ENCODE measurements at regions not wholly inside any gene's neighbourhood (a gene's known extent, or its start where the extent isn't known, plus 50 kb on each side); places are given as distances from the start of the nearest gene placed in this dataset.
"Not testable (repeated sequence)": the region's sequence is repeated elsewhere in the genome, so short reads cannot be mapped to it uniquely, and the experiment has no call there.

DNA sequence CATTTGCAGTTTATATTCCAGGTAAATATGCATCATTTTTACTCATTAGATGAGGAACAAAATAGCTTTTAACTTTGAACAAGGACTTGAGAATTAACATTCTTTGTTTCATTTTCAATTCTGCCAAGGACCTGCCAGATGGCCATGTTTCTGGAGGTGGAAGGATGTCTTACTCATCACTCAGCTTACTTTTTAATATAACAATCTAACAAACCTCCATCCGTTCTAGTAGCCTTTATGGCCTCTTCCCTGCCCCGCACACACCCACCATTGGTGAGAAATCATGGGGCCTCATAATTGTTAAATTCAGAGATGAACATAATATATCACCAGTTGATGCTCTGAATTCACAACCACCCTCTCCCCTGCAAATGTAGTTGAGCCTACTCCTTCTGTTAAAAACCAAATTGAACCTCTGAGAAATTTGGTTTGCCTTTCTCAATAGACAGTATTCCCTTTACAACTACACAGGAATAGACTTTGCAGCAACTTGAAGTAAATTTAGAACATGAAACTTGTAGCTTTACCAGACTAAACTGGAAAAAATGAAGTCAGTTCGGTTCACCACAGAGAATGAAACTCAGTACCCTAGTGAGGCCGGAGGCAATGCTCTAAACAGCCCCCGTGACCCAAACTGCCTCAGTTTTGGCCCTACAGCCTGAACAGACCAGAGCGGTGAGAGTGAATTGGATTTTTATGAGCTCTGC lies 50.1 kb upstream of the ACSL4 start:
- DNase-seq = no peak

DNA sequence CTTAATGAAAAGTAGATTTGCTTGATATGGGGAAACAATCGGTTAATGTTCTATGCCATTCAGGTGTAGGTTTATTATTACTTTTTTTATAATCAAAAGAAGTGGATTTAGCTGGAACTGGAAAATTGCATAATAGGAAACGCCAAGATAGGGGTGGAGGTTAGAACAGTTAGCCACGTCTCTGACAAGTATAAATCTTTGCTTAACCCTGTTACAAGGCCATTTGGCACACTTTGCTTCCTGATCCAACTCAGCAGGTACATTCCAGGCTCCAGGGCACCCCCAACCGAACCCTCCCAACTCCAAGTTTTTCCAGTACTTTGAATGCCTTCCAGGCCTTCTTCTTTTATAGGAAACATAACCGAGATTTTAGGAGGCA lies 50.6 kb upstream of the ACSL4 start:
- no peak for DNase-seq

DNA sequence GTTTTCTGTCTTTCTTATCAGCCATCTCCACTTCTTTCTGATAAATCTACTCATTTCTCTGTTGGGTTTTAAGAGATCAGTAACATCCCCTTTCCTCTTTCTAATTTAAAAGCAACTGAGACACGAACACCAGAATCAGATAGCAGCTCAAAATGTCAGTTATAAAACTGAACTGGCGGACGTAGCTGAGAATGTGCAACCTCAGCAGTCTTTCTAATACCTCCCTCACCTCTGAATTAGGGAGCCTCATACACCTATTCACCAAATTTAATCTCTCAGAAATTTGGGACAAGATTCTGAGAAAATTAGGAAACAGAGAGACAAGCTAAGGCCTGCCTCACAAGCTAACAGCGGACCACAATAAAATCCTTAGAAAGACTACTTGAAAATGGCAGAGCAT lies 52.0 kb upstream of the ACSL4 start:
- DNase-seq = no peak

DNA sequence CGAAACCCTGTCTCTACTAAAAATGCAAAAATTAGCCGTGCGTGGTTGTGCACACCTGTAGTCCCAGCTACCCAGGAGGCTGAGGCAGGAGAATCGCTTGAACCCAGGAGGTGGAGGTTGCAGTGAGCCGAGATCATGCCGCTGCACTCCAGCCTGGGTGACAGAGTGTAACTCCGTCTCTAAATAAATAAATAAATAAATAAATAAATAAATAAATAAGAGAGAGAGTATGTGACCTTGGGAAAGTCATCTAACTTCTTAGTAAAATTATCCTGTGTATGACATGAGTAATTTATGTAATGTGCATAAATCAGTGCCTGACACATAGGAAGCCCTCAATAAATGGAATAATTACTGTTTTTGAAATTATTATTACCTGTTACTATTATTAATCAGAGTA lies 57.5 kb upstream of the ACSL4 start:
- not testable (repeated sequence) for DNase-seq

DNA sequence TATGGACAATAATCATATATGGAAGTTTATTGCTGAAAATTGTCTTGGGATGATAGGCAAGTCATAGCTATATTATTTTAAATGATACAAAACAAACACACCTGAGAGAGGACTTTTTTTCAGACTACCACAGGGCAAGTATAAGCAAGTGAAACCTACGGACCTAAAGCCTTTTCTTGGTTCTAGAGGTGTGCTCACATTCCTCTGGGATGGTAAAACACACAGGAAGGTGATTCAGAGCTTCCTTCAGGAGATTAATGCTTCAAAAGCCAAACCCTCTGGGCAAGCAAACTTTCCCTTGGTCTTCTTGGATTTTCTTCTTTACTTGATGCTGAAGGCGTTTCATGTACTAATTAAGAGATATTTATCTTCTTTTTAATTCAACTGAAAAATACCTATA lies 60.1 kb upstream of the ACSL4 start:
- no peak for DNase-seq

DNA sequence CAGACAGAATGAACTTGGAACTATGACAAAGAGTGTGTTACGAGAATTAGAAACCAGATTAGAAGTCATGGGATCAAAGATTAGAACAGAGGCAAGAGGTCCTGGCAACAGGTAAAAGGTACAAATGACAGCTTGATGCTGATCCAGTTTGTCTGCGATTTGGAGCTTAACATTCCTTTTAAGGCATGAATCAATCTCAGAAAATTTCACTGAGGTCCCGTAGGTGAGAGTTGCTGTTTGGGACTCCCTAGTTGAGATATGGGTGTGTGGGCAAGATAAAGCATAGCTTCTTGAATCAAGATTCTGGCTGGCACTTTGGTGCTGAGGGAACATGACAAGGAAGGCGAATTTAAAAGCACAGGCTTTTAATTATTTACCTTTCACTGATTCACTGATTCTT lies 62.6 kb upstream of the ACSL4 start:
- no peak for DNase-seq

DNA sequence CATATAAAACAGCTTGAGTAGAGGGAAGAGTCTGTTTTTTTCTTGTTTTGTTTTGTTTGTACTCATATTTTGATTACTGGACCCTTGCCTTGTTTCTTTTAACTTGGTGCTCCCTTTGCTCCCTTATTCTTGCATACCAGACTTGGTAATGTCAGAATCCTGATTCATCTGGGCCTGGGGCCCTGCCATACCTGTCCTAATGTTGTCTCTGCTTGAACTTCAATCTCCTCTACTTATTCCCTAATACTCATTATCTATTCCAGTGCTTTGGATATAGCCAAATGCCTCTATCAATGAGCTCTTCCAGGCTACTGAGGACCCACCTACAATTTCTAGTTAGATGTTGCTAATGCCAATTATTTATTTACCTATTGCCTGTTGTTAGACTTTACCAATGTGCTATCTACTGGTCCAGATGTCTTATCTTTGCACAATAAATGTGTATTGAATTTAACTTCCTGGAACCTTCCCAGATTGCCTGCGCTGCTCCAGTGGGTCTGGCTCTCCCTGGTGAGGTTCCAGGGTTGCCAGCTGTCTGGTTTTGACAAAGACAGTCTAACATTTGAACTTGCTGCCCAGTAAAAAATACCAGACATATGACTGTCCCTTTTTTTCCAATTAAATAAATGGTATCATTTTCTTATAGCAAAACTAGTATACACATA lies 64.4 kb upstream of the ACSL4 start:
- no peak for DNase-seq

DNA sequence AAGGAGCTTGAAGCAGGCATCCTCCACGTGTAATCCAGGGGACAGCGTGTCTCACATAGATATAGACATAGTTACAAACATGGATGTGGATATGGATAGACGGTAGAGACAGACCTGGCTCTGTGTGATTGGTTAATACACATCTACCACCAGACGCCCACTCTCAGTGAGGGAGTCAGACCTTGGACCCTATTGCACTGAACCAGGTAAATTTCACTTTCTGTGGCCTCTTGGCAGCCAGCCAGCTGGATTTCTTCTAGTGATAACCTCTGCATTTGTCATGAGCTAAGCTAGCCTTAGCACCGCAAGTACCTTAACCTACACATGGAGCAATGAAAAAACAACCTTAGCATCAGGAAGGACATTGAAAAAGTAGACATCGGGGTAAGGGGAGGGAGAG lies 79.2 kb upstream of the ACSL4 start:
- DNase-seq = no peak

DNA sequence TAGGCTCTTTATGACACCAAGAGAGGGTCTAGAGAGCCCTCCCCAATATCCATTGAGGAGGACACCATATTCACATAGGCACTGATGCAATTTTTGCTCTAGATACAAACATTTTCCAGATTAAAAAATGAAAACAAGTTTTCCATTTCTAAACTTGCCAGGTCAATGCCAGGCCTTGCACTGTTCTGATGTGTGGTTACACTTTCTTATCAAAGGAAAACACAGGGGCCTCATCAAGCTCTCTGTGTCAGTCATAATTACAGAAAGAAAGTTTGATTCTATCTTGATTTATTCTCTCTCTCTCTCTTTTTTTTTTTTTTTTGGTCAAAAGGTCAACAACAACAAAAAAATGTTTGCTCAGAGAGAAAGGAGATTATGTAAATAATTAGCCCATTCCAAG lies 80.2 kb upstream of the ACSL4 start:
- DNase-seq = no peak

DNA sequence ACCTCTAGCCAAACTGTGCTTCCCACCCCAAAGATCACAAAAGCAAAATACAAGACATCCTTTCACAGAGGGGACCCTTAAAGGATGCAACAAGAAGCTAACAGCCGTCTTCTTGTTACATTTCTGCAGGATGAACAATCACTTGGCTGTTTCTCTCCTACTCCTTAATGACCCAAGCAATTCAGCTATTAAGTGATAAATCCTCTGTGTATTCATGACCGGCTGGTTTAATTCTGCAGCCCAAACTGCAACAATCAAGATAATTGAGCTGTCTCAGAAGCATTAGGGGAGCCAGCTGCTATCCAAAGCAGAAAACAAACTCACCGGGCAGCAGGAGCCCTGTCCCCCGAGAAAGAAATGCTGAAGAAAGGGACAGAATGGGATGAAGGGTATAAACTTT lies 85.9 kb upstream of the ACSL4 start:
- DNase-seq = no peak

DNA sequence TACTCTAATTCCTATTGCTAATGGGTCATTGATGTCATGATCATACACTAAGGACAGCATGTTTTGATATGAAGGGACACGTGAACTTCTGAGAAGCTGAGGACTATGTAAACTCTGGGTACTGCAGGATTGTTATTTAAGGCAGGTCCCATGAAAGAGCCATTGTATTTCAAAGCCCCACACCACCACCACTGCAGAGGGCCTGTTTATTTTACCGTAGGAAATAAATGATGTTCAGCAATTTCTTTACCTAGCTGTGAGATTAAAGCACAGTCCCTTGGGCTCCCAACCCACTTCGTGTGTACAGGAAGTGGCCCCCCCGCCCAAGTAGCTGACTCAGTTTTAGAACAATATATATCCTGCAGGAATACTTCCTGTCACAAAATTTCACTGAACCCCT lies 89.8 kb upstream of the ACSL4 start:
- no peak for DNase-seq

DNA sequence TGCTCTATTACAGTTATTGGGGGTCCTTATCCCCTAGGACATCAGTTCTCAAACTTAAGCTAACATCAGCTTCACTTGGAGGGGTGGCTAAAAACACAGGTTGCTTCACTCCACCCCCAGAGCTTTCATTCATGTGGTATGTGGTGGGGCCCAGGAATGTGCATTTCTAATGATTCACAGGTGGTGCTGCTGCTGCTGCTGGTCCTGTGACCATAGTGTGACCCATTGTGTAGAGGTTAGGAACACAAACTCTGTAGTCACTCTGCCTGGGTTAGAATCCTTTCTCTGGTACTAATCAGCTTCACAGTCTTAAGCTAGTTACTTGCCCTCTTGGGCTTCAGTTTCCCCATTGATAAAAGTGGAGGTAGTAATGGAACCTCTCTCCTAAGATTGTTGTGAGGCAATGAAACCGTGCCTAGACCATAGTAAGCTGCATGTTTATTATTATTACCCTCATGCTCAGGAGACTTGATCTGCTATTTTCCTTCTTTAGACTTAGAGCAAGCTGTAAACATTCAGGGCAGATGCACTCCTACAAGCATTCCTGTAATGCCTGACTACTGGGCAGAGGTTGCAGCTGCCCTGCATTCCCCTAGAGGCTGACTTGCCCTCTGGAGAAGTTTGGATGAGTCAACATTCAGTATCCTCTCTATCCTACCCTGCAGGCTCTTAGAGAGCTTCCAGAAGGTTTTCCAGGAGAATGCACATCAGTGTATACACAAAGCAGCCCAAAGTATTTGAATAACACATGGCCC lies 94.1 kb upstream of the ACSL4 start:
- DNase-seq = no peak

DNA sequence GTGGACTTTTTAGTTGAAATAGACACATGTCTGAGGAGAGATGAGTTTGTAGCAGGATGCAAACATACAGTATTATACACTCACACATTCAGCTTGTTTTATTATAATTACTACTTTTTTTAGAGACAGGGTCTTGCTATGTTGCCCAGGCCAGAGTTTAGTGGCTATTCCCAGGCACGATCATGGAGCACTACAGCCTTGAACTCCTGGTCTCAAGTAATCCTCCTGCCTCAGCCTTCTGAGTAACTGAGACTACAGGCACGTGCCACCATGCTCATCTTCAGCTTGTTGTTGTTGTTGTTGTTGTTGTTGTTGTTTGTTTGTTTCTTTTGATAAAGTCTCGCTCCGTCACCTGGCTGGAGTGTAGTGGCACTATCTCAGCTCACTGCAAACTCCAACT lies 94.7 kb upstream of the ACSL4 start:
- DNase-seq = no peak

DNA sequence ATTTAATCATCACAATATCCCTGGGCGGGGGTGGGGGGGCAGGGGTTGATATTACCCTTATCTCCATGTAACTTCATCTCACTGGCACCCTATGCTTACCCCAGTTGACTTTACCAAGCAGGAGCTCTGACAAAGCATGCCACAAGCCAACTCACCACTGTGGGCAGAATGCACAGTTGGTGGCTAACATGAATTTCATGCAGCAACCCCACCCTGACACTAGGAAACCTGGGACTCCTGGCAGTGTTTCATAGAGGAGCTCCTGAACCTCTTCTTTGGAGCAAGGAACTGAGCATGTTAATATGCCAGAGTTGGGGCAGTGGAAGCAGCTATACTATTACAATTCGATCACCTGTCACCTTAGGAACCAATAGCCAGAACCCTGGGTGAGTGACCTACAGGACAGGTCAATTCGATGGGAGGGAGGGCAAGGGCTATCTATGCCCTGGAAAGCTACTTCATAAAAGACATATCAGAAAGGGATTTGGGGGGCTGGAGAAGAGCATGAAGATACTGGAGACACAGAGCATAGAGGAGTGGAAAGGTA lies 97.2 kb upstream of the ACSL4 start:
- DNase-seq = no peak

DNA sequence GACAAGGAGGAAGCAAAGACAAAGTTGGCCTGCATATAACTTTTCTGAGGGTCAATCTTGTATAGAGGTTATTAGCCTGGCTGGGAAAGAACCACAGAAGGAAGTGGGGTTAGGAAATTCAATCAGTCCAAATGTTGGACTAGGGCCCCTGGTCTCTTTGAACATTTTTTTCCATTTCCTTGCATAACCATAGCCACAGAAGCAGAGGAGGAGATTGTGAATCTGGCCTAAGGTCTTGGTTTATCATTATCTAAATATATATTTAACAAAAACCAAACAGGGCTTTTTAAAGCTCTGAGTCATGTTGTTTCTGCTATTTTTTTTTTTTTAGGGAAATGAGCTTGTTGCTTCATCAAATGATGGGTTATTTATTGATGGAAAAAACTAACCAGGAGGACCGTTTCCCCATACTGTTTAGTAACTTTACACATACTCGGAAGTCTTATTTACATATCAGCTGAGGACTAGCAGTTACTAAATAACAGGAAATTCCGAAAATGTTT lies 97.7 kb upstream of the ACSL4 start:
- DNase-seq = no peak

DNA sequence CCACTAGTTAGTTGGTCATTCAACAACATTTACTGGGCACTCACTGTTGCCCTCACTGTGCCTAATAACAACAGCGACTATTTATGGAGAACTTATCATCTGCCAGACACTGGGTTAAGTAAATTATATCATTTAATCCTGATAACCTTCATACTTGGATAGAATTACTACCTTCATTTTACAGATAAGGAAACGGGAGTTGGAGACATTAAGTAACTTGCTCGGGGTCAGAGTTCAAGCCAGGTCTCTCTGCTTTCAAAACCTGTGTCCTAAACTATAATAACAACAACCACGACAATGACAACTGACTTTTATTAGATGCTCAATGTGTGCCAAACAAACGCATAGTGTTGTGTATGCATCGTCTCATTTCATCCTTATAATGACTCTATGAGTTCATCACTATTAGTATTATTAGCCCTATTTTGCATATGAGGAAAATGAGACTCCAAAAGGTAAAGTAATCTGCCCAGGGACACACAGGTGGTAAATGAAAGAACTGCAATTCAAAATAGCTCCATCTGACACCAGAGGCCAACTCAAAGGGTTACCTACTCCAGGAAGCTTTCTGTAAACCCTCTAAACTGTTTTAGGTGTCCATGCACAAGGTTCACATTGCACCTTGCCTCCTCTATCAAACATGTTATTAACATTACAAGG lies 98.4 kb upstream of the ACSL4 start:
- DNase-seq = no peak

DNA sequence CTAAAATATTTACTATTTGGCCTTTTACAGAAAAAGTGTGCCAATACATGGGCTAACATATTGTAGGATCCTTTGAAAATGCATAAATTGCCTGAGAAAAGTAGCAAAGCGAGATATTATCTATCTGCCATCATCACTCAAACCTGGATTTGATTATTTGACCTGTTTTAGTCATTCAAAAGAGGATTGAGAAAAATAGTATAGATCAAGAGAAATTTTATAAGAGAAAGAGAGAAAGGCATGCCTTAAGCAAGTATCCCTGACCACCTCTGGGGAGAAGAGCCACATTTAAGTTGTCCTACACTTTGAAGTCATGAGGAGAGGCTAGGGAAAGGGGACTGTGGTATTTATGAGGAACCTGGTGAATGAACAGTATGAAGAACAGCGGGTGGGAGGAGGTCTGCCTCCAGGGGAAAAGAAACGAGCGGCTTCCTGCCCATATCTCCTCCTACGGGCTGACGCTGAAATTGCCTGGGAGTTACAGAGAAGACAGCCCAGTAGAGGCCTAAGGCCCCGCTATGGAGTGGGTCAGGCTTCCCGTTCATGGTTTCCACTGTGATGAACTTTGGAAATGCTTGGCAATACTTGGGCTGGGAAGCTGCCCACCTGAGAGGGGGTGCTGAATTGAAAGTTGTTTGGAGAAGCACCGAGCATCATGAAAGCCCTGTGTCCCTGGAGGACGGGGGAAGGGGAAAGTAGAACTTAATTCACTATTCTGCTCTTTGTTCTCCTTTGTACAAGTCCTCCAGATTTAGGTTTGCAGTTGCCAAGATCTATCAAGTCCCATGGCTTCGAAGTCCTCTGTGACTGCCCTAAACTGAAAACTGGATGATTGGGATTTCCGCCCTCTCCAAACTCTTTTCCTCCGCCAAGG lies 106.9 kb upstream of the ACSL4 start:
- DNase-seq = no peak

DNA sequence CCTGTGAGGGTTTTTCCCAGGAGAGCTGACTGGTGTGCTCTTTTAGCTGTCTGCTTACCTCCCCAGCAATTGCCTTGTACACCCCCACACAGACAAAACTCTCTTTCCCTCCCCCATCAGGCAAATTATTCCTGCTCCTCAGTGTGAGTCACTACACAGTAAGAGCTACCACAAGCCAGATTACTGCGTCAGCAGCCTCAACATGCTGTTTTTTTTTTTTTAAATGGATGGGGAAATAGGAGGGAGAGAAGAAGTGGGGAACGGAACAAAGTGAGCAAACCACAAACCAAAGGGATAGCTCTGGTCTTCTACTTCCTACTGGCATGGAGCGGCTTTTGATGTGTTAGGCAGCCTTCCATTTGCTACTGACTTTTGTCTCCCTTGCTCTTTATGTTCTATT lies 107.5 kb upstream of the ACSL4 start:
- no peak for DNase-seq

DNA sequence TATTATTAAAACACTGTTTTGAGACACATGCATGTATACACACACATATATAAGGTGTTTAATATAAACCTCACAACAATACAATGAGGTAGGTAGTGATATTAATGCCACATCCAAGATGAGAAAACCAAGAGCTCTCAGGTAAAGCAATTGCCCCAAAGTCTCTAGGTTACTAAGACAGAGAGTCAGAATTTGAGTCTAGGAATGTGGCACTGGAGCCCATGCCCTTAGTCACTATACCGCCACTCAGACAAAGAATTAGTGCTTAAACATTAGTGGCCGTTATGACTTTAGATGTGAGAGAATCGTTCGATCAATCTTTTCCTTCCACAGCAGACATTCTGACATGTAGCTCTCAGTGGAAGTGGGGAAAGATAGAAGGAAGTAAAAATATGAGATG lies 108.2 kb upstream of the ACSL4 start:
- no peak for DNase-seq

DNA sequence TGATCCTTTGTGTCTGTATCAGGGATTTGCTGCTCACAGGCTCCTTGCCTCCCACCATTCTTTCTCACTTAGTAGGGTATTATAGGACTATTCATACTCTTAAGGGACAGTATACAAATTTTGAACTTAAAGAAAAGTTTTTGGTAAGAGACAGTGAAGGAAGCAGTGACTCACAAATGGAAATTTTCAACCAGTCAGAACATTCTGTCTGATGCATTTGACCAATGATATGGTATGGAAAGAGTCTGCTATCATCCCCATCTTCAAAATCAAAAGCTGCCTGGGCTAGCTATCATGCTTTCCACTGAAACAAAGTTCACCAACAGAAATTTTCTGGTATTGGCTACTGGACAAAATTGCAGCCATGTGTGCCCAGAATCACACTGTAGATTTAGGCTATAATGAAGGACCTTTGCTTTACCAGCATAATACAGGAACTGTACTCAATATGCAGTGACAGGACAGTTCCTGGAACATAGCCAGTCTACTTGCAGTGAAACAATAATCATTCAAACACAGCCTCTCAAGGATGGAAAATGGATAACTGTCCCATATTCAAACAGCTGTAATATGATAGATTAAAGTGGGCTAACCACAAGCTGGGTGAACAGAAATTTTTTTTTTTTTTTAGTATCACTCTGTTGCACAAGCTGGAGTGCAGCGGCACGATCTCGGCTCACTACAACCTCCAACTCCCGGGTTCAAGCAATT lies 109.0 kb upstream of the ACSL4 start:
- DNase-seq = no peak

DNA sequence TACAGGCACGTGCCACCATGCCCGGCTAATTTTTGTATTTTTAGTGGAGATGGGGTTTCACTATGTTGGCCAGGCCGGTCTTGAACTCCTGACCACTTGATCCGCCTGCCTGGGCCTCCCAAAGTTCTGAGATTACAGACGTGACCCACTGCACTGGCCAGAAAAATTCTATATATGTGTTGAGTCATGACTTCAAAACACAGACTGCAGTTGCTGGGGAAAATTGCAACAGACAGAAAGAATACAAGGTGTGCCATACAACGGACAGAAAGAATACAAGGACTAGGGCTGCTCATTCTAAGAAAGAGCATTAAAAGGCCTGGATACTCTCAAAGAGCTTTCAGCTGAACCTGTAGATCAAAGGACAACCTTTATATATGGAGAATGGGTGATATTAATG lies 109.6 kb upstream of the ACSL4 start:
- DNase-seq = no peak
